GM21825 (cell line): ENCODE measurements at regions not wholly inside any gene's neighbourhood (a gene's known extent, or its start where the extent isn't known, plus 50 kb on each side); places are given as distances from the start of the nearest gene placed in this dataset.

Experiments
- ATAC-seq: cut with Tn5 transposase; IDR thresholded peaks from one replicate; pipeline ENCODE4 v1.9.1; 2021; ENCODE audit warnings: mild to moderate bottlenecking, moderate library complexity; ENCODE audit not compliant: unreplicated experiment

DNA sequence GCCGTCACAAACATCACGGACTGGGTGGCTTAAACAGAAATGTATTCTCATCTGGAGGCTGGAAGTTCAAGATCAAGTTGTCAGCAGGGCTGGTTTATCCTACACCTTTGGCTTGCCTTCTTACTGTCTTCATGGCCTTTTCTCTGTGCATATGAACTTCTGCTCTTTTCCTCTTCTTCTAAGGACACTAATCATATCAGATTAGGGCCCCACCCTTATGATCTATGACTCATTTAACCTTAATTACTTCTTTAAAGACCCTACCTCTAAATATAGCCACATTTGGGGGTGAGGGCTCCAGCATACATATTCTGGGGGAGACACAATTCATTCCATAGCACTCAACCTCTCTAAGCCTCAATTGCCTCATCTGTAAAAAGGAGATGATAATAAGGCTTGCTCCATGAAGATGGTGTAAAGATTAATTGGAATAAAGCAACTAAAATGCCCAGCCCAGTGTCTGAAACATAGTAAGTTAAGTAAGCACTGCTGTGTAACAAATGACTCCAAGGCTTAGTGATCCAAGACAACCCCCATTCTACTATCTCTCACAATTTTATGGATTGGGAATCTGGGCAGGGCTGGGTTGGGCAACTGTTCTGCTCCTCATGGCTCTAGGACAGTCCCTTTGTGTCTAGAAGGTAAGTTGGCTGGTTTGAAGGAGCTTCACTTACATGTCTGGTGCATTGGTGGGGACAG lies 119.8 kb downstream of the BANF2 start:
- ATAC-seq = no peak

DNA sequence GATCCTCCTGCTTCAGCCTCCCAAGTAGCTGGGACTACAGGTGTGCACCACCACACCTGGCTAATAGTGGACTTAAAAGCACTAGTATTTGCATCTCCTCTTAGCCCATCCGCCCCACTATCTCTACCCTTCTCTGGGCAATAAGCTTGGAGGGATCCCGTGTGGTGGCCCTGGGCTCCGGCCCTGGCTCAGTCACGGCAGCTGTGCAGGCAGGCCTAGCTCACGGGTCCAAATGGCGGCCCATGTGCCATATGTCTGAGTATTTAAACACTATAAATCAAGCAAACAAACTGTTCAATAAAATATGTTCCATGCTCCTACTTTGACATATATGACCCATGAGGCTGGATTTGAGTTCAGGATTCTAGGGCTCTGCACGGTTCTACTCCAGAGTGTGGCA lies 118.4 kb downstream of the BANF2 start:
- no peak for ATAC-seq

DNA sequence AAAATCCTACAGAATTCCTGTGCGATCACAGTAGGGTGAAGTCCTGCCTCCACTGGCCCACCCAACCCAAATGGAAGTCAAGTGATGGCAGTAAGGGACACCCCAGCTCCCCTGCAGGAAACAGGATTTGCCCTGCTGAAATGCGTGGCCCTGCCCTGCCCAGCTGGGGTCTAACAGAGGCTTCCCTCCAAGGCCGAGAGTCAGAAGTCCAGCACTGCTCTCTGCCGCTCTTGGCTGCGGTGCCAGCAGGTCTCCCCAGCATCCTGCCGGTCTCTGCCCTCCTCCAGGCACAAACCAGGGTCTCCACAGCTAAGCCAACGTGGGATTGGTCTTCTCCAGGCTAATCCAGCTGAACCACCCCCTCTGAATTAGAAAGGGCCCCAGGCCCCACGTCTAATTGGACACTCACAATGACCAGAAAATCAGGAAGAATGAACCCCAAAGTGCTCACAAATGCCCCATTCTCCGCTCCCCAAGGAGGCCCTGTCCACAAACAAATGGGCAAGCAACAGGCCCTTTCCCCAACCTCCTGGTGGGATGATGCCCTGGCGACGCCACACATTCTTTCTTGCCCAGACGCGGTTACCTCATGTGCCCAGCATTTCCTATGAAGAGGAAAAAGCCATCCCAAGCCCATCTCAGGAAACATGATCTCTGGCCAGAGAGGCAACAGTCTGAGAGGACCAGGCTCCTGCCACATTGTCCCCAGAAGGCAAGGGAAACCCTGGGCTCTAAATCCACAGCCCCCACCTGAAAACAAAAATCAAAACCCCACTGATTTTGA lies 117.2 kb downstream of the BANF2 start:
- no peak for ATAC-seq

DNA sequence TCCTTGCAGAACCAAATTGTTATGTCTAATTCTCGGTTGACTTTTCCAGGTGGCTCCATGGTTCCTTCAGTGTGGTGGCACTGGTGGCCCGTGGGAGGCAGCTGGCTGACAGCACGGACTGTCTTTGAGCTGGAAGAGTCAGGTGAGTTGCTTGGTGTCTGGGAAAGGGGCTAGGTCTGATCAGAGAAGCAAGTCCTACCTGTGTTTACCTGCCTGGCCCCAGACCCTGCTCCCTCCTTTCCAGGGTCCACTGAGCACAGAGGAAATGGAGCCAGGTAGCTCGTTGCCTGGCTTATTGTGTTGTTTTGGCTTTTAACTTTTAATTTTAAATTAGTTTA lies 111.8 kb downstream of the BANF2 start:
- ATAC-seq = no peak

DNA sequence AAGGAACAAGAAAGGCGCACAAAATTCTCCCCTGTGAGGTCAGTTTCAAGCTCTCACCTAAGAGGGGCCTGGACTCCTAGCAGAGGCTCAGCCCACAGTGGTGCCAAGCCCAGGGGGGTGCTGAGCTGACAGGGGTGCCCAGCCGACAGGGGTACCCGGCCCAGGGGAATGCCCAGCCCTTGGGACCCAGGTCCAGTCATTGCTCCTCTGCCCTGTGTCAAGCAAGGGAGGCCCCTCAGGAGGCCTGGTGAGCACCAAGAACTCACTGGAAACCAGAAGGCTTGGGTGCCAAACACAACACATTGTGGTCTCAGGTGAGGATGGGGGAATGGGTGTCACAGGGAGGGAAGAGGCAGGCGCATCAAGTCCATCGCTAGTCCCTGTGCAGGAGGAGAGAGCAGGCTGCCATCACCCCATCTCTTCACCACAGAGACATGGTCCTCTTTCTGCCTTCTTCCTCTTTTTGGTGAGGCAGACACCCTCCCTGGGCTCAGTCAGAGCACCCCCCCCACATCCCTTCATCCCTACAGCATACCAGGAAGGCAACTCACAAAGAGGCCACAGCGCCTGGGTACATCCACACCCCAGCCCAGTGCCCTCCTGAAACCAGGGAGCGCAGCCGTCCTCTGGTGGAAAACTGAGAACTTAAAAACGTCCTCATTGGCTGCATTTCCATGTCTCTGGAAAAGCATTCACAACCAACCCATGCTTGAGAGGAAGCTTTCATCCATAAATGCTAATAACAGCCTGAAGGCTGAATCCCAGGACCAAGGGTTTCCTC lies 111.3 kb downstream of the BANF2 start:
- ATAC-seq = no peak

DNA sequence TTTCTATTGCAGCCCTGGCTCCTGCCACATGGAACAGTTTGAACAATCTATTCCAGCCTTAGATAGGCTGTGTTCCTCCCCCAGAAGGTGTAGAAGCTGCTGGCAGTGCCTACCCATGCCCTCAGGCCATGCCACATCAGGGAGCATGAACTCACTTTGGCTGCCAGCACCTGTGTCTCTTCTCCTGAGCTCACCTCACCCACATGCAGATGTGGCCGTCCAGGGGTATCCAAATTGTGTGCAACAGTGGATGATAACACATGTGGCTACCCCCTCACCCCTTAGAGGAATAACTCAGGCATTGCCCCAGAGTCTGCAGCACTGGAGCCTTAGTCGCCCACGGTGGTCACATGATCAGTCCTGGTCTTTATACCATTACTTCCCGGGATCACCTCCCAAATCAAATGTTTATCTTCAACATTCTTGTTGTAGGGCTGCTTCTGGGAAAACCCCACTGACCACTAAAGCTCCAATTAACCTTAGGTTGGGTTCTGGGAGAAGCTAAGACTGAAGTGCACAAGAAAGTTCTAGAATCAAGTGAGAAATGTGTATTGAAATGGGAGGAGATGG lies 110.4 kb downstream of the BANF2 start:
- ATAC-seq = no peak

DNA sequence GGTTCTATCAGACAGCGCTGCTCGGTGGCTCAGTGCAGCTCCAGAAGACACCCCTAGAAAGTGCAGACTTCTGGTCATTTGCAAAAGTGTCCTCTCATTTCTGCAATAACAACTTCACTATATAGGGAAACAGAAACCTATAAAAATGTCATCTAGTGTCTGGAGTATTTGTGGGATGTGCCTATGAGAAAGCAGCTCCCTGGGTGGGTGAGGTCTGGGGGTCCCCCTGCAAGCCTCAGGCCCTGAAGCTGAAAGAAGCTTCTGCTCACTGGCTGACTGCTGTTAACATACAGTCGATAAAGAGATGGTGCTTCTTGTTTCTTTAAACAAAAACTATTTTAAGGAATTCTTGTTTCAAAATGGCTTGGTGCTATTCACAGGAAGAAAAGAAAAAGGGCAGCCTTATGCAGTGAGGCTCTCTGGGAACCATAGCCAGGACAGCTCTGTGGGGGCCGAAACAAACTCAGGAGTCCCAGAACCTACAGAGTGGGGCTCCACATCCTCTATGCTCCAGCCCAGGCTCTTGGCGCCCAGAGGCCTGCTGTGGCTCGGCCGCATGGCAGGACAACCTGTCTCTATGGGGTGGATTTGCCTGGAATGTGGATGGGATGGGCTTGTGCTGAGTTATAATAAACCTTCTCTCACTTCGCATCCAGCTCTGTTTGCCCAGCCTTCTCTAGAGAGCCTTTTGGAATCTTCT lies 109.7 kb downstream of the BANF2 start:
- ATAC-seq = no peak

DNA sequence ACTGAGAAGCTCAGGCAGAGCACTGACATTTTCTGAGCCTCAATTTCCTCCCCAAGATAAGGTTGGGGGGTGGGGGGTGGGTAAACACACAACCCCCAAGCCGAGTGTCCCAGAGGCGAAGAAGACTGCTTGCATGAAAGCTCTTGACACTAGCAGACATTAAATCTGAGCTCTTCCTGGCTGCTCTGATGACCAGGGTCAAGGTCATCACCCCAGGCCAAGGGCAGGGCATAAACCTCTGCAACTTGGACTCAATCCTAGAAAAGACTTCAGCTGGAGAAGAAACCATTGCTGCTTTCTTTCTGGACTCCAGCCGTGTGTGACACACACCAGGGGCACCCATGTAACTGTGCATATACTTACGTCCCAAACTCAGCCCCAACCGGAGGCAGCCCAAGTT lies 109.0 kb downstream of the BANF2 start:
- ATAC-seq = no peak

DNA sequence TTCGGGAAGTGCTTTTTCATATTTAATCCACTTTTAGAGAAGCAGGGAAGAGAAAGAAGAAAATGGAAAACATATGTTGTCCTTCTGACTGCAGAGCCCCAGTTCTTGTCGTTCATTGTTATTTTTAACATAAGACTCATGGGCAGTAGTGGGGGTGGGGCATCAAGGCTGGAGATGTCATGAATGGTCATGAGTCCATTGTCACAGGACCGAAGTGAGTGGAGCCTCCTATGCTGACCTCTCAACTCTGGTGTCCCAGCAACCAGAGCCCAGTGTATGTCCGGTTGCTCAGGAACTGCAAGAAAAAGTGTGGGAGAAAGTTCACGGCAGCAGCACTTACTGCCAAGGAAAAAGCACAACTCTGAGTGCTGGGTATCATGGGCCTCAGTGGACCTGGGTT lies 108.6 kb downstream of the BANF2 start:
- no peak for ATAC-seq

DNA sequence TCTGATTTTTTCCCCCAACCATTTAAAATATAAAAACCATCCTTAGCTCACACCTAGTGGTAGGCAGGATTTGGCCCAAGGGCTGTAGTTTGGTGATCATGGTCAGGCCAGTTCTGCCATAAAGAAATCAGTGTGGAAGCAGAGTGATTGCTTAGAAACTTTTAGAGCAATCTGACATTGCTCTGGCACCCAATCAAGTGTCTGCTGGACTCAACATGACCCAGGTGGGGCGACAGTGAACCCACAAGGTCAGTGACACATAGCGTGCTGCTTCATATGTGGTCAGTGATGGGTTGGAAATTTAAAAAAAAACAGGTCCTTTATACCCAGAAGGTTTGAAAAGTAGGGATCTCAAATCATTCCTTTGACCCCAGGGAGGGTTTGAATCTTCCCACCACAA lies 107.9 kb downstream of the BANF2 start:
- ATAC-seq = no peak

DNA sequence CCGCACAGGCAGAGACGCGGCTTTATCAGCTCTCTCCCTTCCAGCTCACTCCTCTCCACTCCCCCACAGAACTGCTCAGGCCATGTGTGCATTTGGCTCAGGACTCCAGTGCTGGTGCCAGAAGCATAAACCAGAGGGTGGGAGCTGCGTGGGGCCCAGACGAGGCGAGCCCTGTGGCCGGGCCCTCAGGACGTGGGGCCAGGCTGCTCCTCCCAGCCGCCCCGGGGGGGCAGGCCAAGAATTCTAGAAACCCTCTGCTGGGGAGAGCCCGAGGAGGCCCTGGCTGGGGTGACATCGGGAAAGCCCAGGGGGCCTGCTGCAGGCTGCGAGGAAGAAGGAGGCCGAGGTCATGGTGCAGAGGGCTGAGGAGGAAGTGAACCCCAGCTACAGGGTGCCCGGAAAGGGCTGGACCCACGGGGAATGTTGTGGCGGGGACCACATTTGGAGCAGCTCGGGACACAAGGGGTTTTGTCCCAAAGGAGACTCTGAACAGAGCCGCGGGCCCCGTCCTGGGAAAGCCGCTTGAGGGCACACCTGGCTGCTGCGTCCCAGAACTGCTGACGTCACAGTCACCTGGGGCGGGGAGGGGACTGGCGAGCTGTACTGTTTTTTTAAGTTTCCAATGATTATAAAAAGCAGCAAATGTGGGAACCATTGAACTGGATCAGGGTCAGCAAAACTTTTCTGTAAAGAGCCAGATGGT lies 107.1 kb downstream of the BANF2 start:
- no peak for ATAC-seq

DNA sequence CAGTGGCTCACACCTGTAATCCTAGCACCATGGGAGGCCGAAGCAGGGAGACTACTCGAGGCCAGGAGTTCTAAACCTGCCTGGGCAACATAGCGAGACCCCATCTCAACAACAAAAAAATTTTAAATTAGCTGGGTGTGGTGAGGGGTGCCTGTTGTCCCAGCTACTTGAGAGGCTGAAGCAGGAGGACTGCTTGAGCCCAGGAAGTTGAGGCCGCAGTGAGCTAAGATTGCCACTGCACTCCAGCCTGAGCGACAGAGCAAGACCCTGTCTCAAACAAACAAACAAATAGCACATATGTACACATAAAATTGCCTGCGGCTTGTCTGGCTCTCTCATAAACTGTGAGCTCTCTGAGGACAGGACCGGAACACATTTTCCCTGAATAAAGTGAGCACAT lies 106.3 kb downstream of the BANF2 start:
- ATAC-seq = no peak

DNA sequence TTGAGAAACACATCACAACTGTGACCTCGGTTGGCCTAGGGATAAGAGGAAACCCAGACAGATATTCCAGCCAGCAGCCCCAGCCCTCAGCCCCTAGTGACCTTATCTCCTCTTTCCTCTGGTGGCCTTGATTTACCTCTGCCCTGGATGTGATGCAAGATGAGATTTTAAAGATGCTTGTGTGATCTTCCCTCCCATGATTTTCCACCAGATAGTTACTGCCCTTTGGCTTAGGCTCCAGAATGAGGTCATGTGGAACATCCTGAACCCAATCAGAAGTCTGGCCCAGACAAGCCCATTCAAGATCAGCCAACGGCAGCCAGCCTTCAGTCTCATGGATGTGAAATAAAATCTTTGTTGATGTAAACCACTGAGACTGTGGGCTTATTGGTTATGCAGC lies 104.0 kb downstream of the BANF2 start:
- ATAC-seq = no peak

DNA sequence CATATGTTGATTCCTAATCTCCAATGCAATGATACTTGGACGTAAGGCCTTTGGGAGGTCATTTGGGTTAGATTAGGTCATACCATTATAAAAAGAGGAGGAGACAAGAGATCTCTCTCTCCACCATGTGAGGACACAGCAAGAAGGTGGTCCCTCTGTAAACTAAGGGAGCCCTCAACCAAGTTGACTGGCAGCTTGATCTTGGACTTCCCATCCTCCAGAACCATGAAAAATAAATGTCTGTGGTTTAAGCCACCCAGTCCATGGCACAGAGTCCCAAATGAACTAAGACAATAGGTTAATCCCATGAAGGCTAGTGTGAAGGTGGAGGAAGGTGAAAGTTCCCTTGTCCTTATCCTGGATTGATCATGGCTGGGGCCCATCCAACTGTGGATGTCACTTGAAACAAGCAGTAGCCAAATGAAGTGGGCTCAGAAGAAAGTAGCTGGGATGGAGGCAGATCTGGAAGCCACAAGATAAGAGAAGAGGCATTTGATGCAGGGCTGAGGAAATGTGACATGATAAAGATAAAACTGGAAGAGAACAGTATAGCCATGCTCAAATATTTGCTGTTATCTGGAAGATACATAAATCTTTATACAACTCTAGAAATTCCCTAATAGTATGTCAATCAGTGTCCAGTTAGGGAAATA lies 99.9 kb downstream of the BANF2 start:
- no peak for ATAC-seq

DNA sequence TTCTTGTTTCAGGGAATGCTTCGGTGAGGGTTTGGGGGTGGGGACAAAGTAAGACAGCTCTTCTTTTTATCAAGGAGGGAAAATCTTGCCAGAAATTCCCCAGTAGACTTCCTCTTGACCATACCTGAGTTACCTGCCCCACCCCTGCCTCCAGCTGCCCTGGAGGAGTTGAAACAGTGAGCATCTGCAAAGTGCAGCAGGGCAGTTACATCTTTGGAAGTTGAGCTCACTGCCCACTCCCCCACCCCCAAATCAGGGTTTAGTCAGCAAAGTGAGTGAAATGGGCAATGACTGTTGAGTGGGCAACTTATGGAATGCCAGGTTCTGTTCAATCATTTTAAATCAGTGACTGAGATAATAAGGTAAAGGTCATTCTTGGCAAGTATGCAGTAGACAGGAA lies 98.8 kb downstream of the BANF2 start:
- ATAC-seq = no peak

DNA sequence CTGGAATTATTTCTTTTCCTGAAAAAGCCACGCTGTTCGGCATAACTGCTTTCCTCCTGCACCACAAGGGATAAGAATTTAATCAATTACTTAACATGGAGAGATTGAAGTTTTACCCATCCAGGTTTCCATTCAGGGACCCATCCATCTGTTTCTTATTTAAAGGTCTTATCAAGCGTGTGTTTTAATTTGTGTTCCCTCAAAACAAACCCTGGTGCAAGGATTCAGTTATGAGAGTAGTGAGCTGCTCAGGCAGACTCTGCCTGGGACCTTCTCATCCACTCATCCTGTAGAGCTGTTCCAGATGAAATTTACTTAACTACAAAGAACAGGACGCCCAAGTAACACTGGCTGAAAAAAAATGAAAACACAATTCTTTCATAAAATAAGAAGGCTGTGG lies 97.8 kb downstream of the BANF2 start:
- ATAC-seq = no peak

DNA sequence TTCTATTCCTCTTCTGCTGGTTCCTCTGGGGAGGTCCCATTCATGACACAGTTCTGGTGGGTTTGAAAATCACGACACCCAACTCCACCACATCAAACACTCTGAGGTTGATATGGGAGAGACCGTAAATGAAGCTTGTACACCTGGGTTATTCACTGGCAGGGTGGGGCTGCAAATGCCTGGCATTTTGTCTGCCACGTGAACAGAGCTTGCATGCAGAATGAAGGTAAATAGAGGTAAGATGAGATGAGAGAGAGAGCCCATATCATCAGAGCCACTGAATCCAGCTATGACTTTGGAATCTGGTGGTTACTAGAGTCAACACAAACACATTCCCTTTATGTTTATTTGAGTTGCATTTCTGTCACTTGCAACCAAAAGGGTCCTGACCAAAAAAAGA lies 97.4 kb downstream of the BANF2 start:
- ATAC-seq = no peak

DNA sequence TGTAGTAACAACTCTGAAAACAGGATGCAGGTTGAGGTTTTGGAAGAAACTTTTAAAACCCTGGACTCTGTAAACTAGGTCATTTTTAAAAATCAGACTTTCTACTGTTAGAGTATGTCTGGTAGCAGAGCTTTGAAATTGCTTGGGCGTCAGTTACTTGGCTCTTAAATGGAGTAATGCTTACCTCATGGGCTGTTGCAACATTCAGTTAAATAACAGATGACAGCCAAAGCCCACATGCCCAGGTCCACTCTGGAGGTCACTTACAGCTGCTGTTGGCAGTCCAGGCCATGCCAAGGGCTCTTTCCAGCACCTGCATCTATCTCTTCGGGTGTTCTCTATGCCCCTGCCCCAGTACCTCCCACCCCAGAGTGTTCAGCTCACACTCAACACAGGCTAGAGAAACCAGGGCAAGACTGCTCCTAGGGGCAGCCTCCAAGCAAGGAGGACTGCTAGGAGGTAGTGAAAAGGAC lies 96.4 kb downstream of the BANF2 start:
- ATAC-seq = no peak

DNA sequence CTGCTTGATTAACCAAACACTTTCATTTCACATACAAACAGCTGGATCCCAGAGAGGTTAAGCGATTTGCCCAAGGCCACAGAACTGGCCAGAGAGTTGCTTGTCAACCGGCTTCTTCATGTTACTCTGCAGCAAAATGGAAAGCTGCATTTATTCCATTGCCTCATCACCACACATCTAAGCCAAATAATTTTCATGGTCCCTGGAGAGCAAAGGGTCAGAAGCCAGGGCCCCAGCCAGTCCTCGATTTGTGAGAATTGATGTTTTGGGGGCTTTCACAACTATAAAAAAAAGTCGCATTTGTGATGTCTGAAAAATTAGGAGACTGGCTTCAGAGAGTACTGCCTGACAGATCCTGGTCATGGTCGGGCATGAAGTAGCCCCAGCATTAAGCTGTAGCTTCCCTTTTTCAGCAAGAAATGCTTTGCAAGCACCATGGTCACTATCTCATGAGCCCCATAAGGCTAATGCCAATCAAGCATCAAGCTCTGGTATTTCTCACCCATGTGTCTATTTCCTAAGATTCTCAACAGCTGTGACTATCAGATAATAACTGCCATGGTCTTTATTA lies 95.8 kb downstream of the BANF2 start:
- no peak for ATAC-seq
